ENCODE measurements at regions not wholly inside any gene's neighbourhood (a gene's known extent, or its start where the extent isn't known, plus 50 kb on each side); places are given as distances from the start of the nearest gene placed in this dataset.

DNA sequence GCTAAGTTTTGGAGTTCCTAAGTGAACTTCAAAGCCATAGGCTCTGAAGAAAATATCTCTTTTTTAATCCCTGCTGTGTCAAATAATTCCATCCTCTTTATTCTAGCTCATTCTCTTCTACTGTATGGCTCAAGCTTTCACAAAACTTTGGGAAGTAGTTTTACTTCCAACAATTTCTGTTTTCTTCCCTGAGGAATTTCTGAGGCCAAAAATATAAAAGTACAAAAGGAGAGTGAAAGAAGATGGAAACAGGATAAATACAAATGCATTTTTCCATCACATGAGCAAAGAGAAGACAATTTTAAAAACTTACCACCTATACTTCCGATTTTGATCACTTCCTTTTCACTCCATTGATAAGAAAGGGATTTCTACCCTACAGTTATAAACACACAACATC, 585.7 kb upstream of the DAB2 start:
- no peak overlapping the region for H3K27ac Mint-ChIP-seq
- no peaks in the 10 kb centered on the region for H3K4me1 Mint-ChIP-seq
- peaks cover 2% of the 10 kb centered on the region for H3K36me3 Mint-ChIP-seq
- TF ChIP-seq CTCF (IDR thresholded peaks at IDR 0.05; ENCODE audit: unreplicated experiment): no peak
- H3K9me3 Mint-ChIP-seq: peaks cover 38% of the 10 kb centered on the region
- no peak overlapping the region for H3K4me3 Mint-ChIP-seq
- no peak for DNase-seq (ENCODE audit: low spot score in 2 of 2, unreplicated experiment in 2 of 2)
- no peaks in the 10 kb centered on the region for H3K27me3 Mint-ChIP-seq (ENCODE audit: low read depth)

- no peak for TF ChIP-seq CTCF (IDR thresholded peaks at IDR 0.05; ENCODE audit: unreplicated experiment)
- no peaks in the 10 kb centered on the region for H3K27me3 Mint-ChIP-seq (ENCODE audit: low read depth)
- no peak overlapping the region for H3K27ac Mint-ChIP-seq
- no peaks in the 10 kb centered on the region for H3K4me1 Mint-ChIP-seq
- DNase-seq (ENCODE audit: low spot score in 2 of 2, unreplicated experiment in 2 of 2): no peak
- peaks cover 6% of the 10 kb centered on the region for H3K36me3 Mint-ChIP-seq
- peaks cover 57% of the 10 kb centered on the region for H3K9me3 Mint-ChIP-seq
- no peak overlapping the region for H3K4me3 Mint-ChIP-seq
Measured at GRCh38 chr5:40006260-40006659, 581.5 kb upstream of the DAB2 start.

DNA sequence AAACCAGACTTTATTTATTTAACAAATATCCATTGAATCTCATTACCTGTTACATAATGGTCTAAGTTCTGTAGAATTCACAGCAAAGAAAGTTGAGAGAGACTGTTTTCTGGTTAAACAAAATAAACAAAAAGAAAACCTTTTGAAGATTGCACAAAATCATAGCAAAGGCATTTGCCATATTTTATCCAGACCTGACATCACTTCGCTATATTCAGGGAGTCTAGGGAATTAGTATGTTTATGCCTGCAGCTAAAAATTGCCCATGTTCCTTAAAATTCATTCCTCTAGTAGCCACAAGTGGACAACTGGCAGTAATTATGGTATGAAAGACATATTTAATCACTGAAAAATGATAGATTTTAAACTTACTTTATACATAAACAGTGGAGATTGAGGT, 577.0 kb upstream of the DAB2 start:
- no peak for TF ChIP-seq CTCF (IDR thresholded peaks at IDR 0.05; ENCODE audit: unreplicated experiment)
- H3K27ac Mint-ChIP-seq: no peak overlapping the region
- H3K9me3 Mint-ChIP-seq: peaks cover 35% of the 10 kb centered on the region
- no peak overlapping the region for H3K4me3 Mint-ChIP-seq
- no peaks in the 10 kb centered on the region for H3K27me3 Mint-ChIP-seq (ENCODE audit: low read depth)
- peaks cover 6% of the 10 kb centered on the region for H3K36me3 Mint-ChIP-seq
- no peaks in the 10 kb centered on the region for H3K4me1 Mint-ChIP-seq
- DNase-seq (ENCODE audit: low spot score in 2 of 2, unreplicated experiment in 2 of 2): no peak

GRCh38 chr5:39998518-39998917, 573.7 kb upstream of the DAB2 start:
- DNase-seq (ENCODE audit: low spot score in 2 of 2, unreplicated experiment in 2 of 2): no peak
- no peak for TF ChIP-seq CTCF (IDR thresholded peaks at IDR 0.05; ENCODE audit: unreplicated experiment)
- no peak overlapping the region for H3K4me3 Mint-ChIP-seq
- no peaks in the 10 kb centered on the region for H3K4me1 Mint-ChIP-seq
- H3K9me3 Mint-ChIP-seq: peaks cover 19% of the 10 kb centered on the region
- no peaks in the 10 kb centered on the region for H3K27me3 Mint-ChIP-seq (ENCODE audit: low read depth)
- H3K36me3 Mint-ChIP-seq: peaks cover 4% of the 10 kb centered on the region
- H3K27ac Mint-ChIP-seq: no peak overlapping the region

DNA sequence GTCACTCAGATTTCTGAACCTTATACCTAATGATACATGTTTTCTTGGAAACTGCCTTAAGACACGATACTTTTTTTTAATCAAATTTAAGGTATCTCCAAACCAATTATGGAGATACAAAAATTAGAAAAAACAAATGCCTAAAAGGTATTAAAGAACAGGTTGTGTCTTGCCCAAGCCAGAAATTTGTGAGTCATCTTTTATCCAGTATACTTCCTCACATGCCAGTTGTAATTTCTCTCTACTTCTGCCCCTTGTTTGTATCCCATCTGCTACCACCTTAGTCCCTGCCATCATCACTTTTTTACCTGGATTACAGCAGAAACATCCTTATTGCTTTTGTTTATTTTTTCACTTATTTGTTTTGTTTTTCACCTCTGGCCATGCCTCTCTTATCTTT, 571.2 kb upstream of the DAB2 start:
- H3K27me3 Mint-ChIP-seq (ENCODE audit: low read depth): no peaks in the 10 kb centered on the region
- H3K36me3 Mint-ChIP-seq: no peaks in the 10 kb centered on the region
- H3K9me3 Mint-ChIP-seq: peaks cover 7% of the 10 kb centered on the region
- no peak for DNase-seq (ENCODE audit: low spot score in 2 of 2, unreplicated experiment in 2 of 2)
- H3K4me1 Mint-ChIP-seq: no peaks in the 10 kb centered on the region
- no peak for TF ChIP-seq CTCF (IDR thresholded peaks at IDR 0.05; ENCODE audit: unreplicated experiment)
- H3K4me3 Mint-ChIP-seq: no peak overlapping the region
- no peak overlapping the region for H3K27ac Mint-ChIP-seq

- peaks cover 7% of the 10 kb centered on the region for H3K9me3 Mint-ChIP-seq
- H3K36me3 Mint-ChIP-seq: no peaks in the 10 kb centered on the region
- H3K27me3 Mint-ChIP-seq (ENCODE audit: low read depth): no peaks in the 10 kb centered on the region
- no peak for DNase-seq (ENCODE audit: low spot score in 2 of 2, unreplicated experiment in 2 of 2)
- no peak for TF ChIP-seq CTCF (IDR thresholded peaks at IDR 0.05; ENCODE audit: unreplicated experiment)
- H3K4me3 Mint-ChIP-seq: no peak overlapping the region
- H3K4me1 Mint-ChIP-seq: no peaks in the 10 kb centered on the region
- H3K27ac Mint-ChIP-seq: no peak overlapping the region
Measured at GRCh38 chr5:39992617-39993202, 567.9 kb upstream of the DAB2 start.

All from mesothelial cell of epicardium (in vitro differentiated cells).